Muscle layer of duodenum (tissue), 2 donors: ENCODE measurements at regions not wholly inside any gene's neighbourhood (a gene's known extent, or its start where the extent isn't known, plus 50 kb on each side); places are given as distances from the start of the nearest gene placed in this dataset.

Source experiments
- H3K27ac ChIP-seq: one replicate; pipeline ENCODE4 v1.7.0; 2013; ENCODE audit warnings: mild to moderate bottlenecking, low read length
- H3K27me3 ChIP-seq: one replicate; pipeline ENCODE4 v1.7.0; 2013; ENCODE audit warnings: low read depth, mild to moderate bottlenecking, control low read depth, low read length
- H3K36me3 ChIP-seq, 2 donors: one replicate each; pipeline ENCODE4 v1.7.0; 2013; ENCODE audit warnings: low read length in 2 of 2, control low read depth in 1 of 2, mild to moderate bottlenecking in 1 of 2; ENCODE audit not compliant: insufficient read depth in 2 of 2, control insufficient read depth in 1 of 2
- H3K4me1 ChIP-seq, 2 donors: one replicate each; pipeline ENCODE4 v1.7.0; 2013; ENCODE audit warnings: low read length in 2 of 2, mild to moderate bottlenecking in 2 of 2, control low read depth in 1 of 2, moderate library complexity in 1 of 2; ENCODE audit not compliant: insufficient read depth in 2 of 2, control insufficient read depth in 1 of 2
- H3K4me3 ChIP-seq, 2 donors: one replicate each; pipeline ENCODE4 v1.7.0; 2013; ENCODE audit warnings: low read length in 2 of 2, low read depth in 1 of 2, mild to moderate bottlenecking in 1 of 2
- H3K9me3 ChIP-seq, 2 donors: one replicate each; pipeline ENCODE4 v1.7.0; 2013; ENCODE audit warnings: low read length in 2 of 2, control low read depth in 1 of 2, mild to moderate bottlenecking in 1 of 2; ENCODE audit not compliant: control insufficient read depth in 1 of 2
- donor health status: healthy.

GRCh38 chr15:101549647-101550046 lies 60.1 kb upstream of the PCSK6 start:
- Histone ChIP-seq H3K27me3 (no peaks in the 10 kb centered on the region), H3K27ac (no peak overlapping the region)

GRCh38 chr15:101547737-101548136 lies 58.2 kb upstream of the PCSK6 start:
- Histone ChIP-seq H3K4me1 (no peaks in the 10 kb centered on the region), H3K27me3 (no peaks in the 10 kb centered on the region), H3K4me3 (no peak overlapping the region), H3K27ac (no peak overlapping the region), H3K36me3 (no peaks in the 10 kb centered on the region), H3K9me3 (no peaks in the 10 kb centered on the region)

More at GRCh38 chr15:101549647-101550046, 60.1 kb upstream of the PCSK6 start:
- Histone ChIP-seq H3K4me1 (no peaks in the 10 kb centered on the region), H3K4me3 (no peak overlapping the region), H3K36me3 (no peaks in the 10 kb centered on the region), H3K9me3 (no peaks in the 10 kb centered on the region)

GRCh38 chr15:101545548-101546505 lies 56.3 kb upstream of the PCSK6 start:
- Histone ChIP-seq H3K36me3 (no peaks in the 10 kb centered on the region), H3K9me3 (no peaks in the 10 kb centered on the region), H3K4me3 (no peak overlapping the region), H3K27ac (no peak overlapping the region), H3K4me1 (no peaks in the 10 kb centered on the region), H3K27me3 (no peaks in the 10 kb centered on the region)

- no peaks in the 10 kb centered on the region for H3K4me1 ChIP-seq
- no peak overlapping the region for H3K27ac ChIP-seq
- H3K9me3 ChIP-seq, result no peaks in the 10 kb centered on the region
- no peaks in the 10 kb centered on the region for H3K36me3 ChIP-seq
- no peak overlapping the region for H3K4me3 ChIP-seq
- H3K27me3 ChIP-seq, result no peaks in the 10 kb centered on the region
Observed at GRCh38 chr15:101544613-101544945, 55.1 kb upstream of the PCSK6 start.

GRCh38 chr15:101543926-101544612 lies 54.6 kb upstream of the PCSK6 start:
- H3K27me3 ChIP-seq, result no peaks in the 10 kb centered on the region
- no peaks in the 10 kb centered on the region for H3K4me1 ChIP-seq
- H3K36me3 ChIP-seq, result no peaks in the 10 kb centered on the region
- no peaks in the 10 kb centered on the region for H3K9me3 ChIP-seq
- H3K27ac ChIP-seq, result no peak overlapping the region
- no peak overlapping the region for H3K4me3 ChIP-seq

- Histone ChIP-seq H3K4me3 (no peak overlapping the region), H3K36me3 (no peaks in the 10 kb centered on the region), H3K27me3 (no peaks in the 10 kb centered on the region), H3K27ac (no peak overlapping the region), H3K9me3 (no peaks in the 10 kb centered on the region), H3K4me1 (no peaks in the 10 kb centered on the region)
Observed at GRCh38 chr15:101543431-101543830, 53.9 kb upstream of the PCSK6 start.

GRCh38 chr15:101543026-101543390 lies 53.5 kb upstream of the PCSK6 start:
- Histone ChIP-seq H3K27me3 (no peaks in the 10 kb centered on the region), H3K9me3 (no peaks in the 10 kb centered on the region), H3K27ac (no peak overlapping the region), H3K36me3 (no peaks in the 10 kb centered on the region), H3K4me1 (no peaks in the 10 kb centered on the region), H3K4me3 (no peak overlapping the region)

GRCh38 chr15:101542306-101543025 lies 53.0 kb upstream of the PCSK6 start:
- Histone ChIP-seq H3K4me1 (no peaks in the 10 kb centered on the region), H3K9me3 (no peaks in the 10 kb centered on the region), H3K4me3 (no peak overlapping the region)

GRCh38 chr15:101541501-101542292 lies 52.2 kb upstream of the PCSK6 start:
- Histone ChIP-seq H3K4me3 (no peak overlapping the region), H3K27me3 (no peaks in the 10 kb centered on the region), H3K9me3 (no peaks in the 10 kb centered on the region), H3K36me3 (no peaks in the 10 kb centered on the region), H3K27ac (no peak overlapping the region), H3K4me1 (no peaks in the 10 kb centered on the region)

More at GRCh38 chr15:101542306-101543025, 53.0 kb upstream of the PCSK6 start:
- Histone ChIP-seq H3K27ac (no peak overlapping the region), H3K27me3 (no peaks in the 10 kb centered on the region), H3K36me3 (no peaks in the 10 kb centered on the region)

- Histone ChIP-seq H3K36me3 (no peaks in the 10 kb centered on the region), H3K27ac (no peak overlapping the region), H3K9me3 (no peaks in the 10 kb centered on the region), H3K27me3 (no peaks in the 10 kb centered on the region), H3K4me1 (no peaks in the 10 kb centered on the region), H3K4me3 (no peak overlapping the region)
Observed at GRCh38 chr15:101540480-101541239, 51.2 kb upstream of the PCSK6 start.
